NT2/D1 (cell line): ENCODE measurements at regions not wholly inside any gene's neighbourhood (a gene's known extent, or its start where the extent isn't known, plus 50 kb on each side); places are given as distances from the start of the nearest gene placed in this dataset.

Experiments used
- SUZ12 ChIP-seq: IDR thresholded peaks from 2 replicates; pipeline ENCODE4 v1.6.1; 2011; ENCODE audit not compliant: insufficient read length, insufficient read depth; ENCODE audit errors: extremely low read depth
- YY1 ChIP-seq: IDR thresholded peaks from 2 replicates; pipeline ENCODE4 v1.6.1; 2011; ENCODE audit not compliant: insufficient read length, insufficient read depth
- ZNF274 ChIP-seq: IDR thresholded peaks from 2 replicates; pipeline ENCODE4 v1.6.1; 2011; ENCODE audit warnings: mild to moderate bottlenecking, low read depth, low read length

GRCh38 chr16:65948361-65948760 lies 418.1 kb upstream of the CDH5 start:
- TF ChIP-seq YY1 (no peak), SUZ12 (no peak), ZNF274 (no peak)
